Body of pancreas (tissue), 4 donors: ENCODE measurements at regions not wholly inside any gene's neighbourhood (a gene's known extent, or its start where the extent isn't known, plus 50 kb on each side); places are given as distances from the start of the nearest gene placed in this dataset.

Experiments used
- POLR2A ChIP-seq, 3 donors: fragments of 450-650 bp; IDR thresholded peaks; one replicate each; pipeline ENCODE4 v1.6.1; 2016; ENCODE audit warnings: antibody characterized with exemption in 3 of 3, mild to moderate bottlenecking in 2 of 3
- TF ChIP-seq, protein P1 (sequence below), 7 experiments: fragments of 450-650 bp in 4 of 7; fragments of 200-600 bp in 3 of 7; sonication (generic) in 3 of 7; IDR thresholded peaks; one replicate each; pipeline ENCODE4 v1.5.1; 2016 to 2019; ENCODE audit warnings: antibody characterized with exemption in 7 of 7

DNA sequence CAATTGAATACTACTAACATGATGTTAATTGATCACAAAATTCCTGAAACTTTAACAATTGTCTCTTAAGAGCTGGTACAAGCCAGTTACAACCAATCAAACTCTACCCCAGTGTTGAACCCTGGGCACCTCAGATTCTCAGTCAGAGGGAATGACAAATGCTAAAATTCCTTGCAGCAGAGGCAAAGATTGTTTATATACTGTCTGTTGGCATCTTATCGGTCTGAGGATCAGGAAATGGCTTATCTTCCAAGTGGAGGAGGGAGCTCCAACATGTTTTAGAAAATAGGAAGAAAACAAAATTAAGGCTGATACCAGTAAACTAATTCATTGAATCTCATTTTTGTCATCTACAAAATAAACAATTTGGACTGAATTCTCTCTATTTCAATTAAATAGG, 527.8 kb upstream of the ZNF608 start:
- TF ChIP-seq, protein P1, sequence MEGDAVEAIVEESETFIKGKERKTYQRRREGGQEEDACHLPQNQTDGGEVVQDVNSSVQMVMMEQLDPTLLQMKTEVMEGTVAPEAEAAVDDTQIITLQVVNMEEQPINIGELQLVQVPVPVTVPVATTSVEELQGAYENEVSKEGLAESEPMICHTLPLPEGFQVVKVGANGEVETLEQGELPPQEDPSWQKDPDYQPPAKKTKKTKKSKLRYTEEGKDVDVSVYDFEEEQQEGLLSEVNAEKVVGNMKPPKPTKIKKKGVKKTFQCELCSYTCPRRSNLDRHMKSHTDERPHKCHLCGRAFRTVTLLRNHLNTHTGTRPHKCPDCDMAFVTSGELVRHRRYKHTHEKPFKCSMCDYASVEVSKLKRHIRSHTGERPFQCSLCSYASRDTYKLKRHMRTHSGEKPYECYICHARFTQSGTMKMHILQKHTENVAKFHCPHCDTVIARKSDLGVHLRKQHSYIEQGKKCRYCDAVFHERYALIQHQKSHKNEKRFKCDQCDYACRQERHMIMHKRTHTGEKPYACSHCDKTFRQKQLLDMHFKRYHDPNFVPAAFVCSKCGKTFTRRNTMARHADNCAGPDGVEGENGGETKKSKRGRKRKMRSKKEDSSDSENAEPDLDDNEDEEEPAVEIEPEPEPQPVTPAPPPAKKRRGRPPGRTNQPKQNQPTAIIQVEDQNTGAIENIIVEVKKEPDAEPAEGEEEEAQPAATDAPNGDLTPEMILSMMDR (IDR thresholded peaks at IDR 0.05): no peak
- no peak for TF ChIP-seq POLR2A (IDR thresholded peaks at IDR 0.05)
